Gastroesophageal sphincter (tissue), 3 donors: ENCODE measurements at regions not wholly inside any gene's neighbourhood (a gene's known extent, or its start where the extent isn't known, plus 50 kb on each side); places are given as distances from the start of the nearest gene placed in this dataset.
"Not testable (repeated sequence)": the region's sequence is repeated elsewhere in the genome, so short reads cannot be mapped to it uniquely, and the experiment has no call there.

Experiments
- CTCF ChIP-seq, 4 experiments: fragments of 200-600 bp in 2 of 4; fragments of 450-650 bp in 2 of 4; sonication (generic) in 1 of 4; IDR thresholded peaks; one replicate each; pipeline ENCODE4 v1.5.1; 2017 to 2019; ENCODE audit warnings: antibody characterized with exemption in 4 of 4, mild to moderate bottlenecking in 2 of 4, moderate library complexity in 2 of 4
- EP300 ChIP-seq: sonication (generic); formaldehyde crosslinking; IDR thresholded peaks from one replicate; pipeline ENCODE4 v1.6.1; 2017; ENCODE audit warnings: antibody characterized with exemption, mild to moderate bottlenecking
- POLR2A ChIP-seq, 2 donors: fragments of 450-650 bp; IDR thresholded peaks; one replicate each; pipeline ENCODE4 v1.6.1; 2017; ENCODE audit warnings: antibody characterized with exemption in 2 of 2, mild to moderate bottlenecking in 2 of 2, moderate library complexity in 1 of 2
- POLR2AphosphoS5 ChIP-seq: sonication (generic); formaldehyde crosslinking; IDR thresholded peaks from one replicate; pipeline ENCODE4 v1.6.1; 2017; ENCODE audit warnings: antibody characterized with exemption

DNA sequence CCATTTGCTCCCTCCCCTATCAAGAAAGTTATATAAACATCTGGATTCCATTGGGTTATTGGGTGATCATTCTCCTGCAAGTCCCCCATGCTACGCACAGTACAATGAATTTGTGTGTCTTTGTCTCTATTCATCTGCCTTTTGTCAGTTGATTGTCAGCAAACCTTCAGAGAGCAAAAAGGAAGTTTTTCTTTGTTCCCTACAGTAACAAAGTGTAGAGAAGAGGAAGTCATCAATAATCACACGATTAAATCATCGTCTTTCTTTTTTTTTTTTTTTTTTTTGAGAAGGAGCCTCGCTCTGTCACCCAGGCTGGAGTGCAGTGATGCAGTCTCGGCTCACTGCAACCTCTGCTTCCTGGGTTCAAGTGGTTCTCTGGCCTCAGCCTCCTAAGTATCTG is 239.2 kb downstream of the FAM43A start:
- not testable (repeated sequence) for TF ChIP-seq EP300; CTCF (IDR thresholded peaks at IDR 0.05); POLR2A (IDR thresholded peaks at IDR 0.05); POLR2AphosphoS5
